HG03280 (cell line): ENCODE measurements at regions not wholly inside any gene's neighbourhood (a gene's known extent, or its start where the extent isn't known, plus 50 kb on each side); places are given as distances from the start of the nearest gene placed in this dataset.

Experiments
- ATAC-seq: cut with Tn5 transposase; IDR thresholded peaks from one replicate; pipeline ENCODE4 v1.9.1; 2021; ENCODE audit warnings: mild to moderate bottlenecking, moderate library complexity; ENCODE audit not compliant: unreplicated experiment

DNA sequence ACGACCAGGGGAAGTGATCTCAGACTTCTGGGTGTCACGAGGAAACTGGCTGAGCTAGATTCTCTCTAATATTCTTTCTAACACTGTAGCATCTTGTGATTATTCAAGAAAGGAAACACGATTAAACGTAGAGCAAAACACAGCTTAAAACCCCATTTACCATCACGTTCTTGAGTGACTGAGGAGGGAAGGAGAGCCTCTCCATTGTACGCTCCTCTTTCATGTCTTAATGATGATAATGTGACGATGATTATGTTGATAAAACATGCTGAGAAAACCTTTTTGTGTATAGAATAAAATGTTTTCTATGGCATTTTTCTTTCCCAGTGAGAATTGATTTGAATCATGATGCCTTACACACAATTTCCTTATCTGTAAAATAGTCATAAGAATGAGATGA lies 705.6 kb upstream of the ID2 start:
- no peak for ATAC-seq

DNA sequence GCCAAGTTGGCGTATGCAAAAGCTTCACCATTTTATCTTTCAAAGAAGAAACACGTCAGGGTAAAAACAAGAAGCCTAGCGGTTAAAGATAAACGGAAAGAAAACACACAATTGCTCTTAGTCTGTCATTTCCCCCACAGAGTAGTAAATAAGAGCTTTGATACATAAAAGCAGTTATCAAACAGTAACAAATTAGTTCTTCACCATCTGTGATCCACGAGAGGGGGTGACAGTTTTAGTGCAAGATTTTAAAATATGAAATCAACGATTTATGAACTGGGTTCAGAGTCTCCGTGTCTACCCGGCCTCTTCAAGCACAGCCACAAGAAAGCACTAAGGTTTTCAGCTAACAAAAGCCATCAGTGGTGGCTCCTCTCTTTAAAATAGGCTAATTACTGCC lies 703.9 kb upstream of the ID2 start:
- no peak for ATAC-seq

GRCh38 chr2:7982054-7982453 lies 699.8 kb upstream of the ID2 start:
- ATAC-seq: no peak

DNA sequence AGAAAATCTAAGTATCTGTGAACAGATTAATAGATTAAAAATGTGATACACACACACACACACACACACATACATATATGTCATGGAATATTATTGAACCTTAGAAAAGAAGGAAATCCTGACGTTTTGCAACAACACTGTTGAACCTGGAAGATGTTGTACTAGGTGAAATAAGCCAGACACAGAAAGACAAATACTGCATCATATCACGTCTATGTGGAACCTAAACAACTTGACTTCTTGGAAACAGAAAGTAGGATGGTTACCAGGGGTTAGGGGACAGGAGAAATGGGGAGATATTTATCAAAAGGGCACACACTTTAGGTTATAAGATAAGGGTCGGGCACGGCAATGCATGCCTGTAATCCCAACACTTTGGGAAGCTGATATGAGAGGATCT lies 698.4 kb upstream of the ID2 start:
- ATAC-seq: no peak

DNA sequence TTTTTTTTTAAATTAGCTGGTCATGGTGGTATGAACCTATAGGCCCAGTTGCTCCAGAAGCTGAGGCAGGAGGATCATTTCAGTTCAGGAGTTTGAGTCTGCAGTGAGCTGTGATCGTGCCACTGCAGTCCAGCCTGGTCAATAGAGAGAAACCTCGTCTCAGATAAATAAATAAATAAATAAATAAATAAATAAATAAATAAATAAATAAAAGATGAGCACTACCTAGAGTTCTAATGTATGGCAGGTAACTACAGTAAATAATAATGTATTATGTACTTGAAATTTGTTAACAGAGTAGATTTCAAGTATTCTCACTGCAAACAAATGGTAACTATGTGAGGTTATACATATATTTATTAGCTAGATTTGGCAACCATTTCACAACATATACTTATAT lies 697.9 kb upstream of the ID2 start:
- ATAC-seq: no peak

DNA sequence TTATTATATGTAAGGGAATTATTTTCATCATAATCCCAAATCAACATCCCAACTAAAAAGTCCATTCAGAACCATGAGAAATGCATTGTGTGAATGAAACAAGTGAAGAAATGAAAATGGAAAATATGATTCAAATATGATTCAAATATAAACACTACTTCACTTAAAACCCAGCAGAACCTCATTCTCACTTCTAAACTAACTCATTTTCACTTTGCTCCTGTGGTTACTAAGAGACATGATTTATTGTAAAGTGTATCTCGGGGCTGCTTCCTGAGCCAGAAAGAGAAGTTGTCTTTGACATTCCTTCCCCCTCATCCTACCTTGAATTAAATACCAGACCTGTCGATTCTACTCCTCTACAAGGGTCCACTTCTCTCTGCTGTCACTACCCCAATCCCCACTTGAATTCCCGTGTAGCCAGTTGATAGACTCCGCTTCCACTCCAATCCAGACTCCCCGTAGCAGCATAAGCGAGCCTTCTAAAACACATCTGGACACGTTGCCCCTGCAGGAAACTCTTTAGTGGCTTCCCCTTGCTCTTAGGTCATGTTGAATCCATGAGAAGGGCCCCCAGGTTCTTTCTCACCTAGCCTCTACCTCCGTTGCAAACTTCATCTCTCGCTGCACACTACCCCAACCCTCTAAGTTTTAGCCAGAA lies 697.0 kb upstream of the ID2 start:
- no peak for ATAC-seq

- ATAC-seq: no peak
These were observed 695.4 kb upstream of the ID2 start for GRCh38 chr2:7986431-7986830.

DNA sequence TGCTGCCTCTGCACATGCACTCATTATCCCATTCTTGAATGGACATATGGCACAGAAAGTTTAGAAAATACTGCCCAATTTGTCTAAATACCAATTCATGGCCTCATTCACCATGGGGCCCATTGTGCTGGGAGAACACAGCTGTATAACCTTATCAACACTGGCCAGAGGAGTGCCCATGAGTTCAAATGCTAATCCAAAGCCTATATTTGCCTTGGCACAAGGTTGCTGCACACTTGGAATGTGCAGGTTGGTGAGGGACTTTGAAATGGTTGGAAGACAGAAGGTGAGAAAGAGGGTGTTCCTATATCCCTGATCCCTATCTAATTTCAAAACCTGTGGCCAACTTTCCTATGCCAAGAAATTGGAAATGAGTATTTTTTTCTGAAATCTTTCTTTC lies 693.9 kb upstream of the ID2 start:
- no peak for ATAC-seq

DNA sequence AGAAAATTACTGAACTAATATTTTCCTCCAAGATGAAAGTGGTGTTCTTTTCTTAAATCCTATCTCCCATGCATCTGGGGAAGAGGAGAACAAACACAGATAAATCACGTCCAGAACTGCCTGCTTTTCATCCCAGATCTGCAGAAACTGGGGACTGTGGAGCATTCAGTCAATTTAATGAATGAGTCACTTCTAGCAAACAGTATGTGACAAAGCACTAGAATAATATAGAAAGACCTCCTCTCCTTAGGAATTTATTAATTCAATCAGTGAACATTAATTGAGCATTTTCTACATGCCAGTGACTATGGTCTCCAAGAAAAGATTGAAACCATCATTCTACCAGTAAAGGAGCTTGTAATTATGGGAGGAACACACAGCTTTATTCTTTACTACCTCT lies 693.4 kb upstream of the ID2 start:
- ATAC-seq: no peak

GRCh38 chr2:7989823-7990222 lies 692.0 kb upstream of the ID2 start:
- no peak for ATAC-seq

DNA sequence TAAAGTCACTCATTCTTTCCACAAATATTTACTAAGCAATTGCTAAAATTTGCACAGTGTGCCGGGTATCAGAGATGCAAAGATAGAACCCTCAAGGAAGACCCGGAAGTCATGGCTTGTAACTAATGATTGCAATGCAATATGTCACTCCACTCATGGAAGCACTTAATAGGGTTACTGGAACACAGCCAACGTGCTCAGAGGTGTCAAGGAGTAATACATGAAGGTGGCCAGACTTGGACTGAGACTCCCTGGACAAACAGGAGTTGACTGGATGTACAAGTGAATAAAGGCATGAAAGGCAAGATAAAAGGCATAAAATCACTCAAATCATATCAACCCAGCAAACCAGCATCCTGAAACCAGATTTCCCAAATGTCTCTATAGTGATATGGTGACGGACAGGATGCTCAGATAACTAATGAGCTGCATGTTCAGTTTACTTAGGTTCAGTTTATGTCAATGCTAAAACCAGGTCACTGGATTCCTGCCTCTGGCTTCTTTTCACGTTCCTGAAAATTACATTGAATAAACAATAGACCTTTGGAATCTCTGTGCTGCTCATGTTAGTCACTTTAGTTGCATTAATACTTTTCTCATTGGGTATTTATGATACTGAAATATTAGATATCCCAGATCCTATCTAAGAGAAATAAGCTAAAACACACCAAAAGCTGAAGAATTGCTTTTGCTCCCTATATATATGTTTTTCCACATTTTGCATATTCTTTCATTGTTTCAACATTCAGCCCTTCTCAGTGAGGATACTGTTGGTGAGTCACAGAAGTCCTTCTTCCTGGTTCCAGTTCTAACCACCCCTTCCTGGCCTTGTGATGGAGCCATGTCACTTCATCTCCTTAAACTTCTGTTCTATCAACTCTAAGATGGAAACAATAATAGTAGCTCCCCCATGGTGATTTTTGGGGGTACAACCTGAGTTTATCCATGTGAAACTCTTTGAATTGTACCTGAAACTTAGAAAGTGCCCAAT lies 688.9 kb upstream of the ID2 start:
- ATAC-seq: no peak

DNA sequence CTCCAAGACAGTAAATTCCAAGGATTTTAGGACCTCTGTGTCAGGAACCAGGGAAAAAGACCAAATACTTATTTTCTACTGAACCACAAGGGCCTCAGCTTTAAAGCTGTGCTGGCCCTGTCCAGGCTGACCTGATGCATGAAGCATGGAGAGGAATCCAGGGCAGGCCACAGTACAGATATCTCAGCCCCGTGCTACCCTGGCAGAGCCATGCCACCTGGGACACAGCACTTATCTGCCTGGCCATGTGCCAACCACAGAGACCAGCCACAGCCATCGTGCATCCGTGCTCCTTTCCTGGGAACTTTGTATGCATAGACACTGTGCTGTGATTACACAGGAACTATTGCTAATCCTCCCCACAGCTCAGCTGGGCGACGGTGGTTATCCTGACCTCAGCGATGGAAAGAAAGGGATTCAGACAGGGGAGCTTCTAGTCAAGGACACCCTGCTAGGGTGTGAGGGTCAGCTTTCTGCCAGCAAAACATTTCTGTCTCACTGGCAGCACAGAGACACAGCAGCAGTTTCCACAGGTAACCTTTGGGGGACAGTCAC lies 687.4 kb upstream of the ID2 start:
- no peak for ATAC-seq

DNA sequence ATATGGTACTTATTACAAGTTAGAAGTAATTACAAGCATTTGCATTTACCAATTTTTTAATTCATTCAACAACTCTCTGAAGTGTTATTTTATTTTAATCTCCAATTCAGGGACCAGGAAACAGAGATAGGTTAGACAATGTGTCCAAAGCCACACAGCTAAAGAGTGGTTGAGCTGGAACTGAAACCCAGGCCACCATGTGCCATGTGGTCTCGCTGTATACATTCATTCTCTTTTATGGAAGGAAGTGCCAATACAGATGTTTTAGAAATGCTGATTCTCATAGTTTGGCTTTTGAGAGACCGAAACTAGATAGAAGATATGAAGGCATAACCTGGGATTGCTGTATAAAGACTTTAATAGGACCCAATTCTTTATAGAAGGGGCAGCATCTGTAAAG lies 684.6 kb upstream of the ID2 start:
- no peak for ATAC-seq

GRCh38 chr2:7999683-8000476 lies 682.0 kb upstream of the ID2 start:
- ATAC-seq: no peak

GRCh38 chr2:8000870-8001269 lies 681.0 kb upstream of the ID2 start:
- no peak for ATAC-seq

- no peak for ATAC-seq
These were observed 679.0 kb upstream of the ID2 start for GRCh38 chr2:8002765-8003393.

GRCh38 chr2:8003462-8004075 lies 678.3 kb upstream of the ID2 start:
- ATAC-seq: no peak

- no peak for ATAC-seq
These were observed 677.6 kb upstream of the ID2 start for GRCh38 chr2:8004250-8004681.

- no peak for ATAC-seq
These were observed 675.7 kb upstream of the ID2 start for GRCh38 chr2:8006181-8006580.

GRCh38 chr2:8006626-8007025 lies 675.2 kb upstream of the ID2 start:
- ATAC-seq: no peak
